GM12892 (cell line): ENCODE measurements at regions not wholly inside any gene's neighbourhood (a gene's known extent, or its start where the extent isn't known, plus 50 kb on each side); places are given as distances from the start of the nearest gene placed in this dataset.

Experiments used
- POLR2AphosphoS5 ChIP-seq: IDR thresholded peaks from 2 replicates; pipeline ENCODE4 v1.6.1; 2011; ENCODE audit warnings: low read depth, low read length, control low read depth
- TAF1 ChIP-seq: IDR thresholded peaks from 2 replicates; pipeline ENCODE4 v1.6.1; 2011; ENCODE audit warnings: low read depth, mild to moderate bottlenecking, control low read depth, low read length, borderline replicate concordance

DNA sequence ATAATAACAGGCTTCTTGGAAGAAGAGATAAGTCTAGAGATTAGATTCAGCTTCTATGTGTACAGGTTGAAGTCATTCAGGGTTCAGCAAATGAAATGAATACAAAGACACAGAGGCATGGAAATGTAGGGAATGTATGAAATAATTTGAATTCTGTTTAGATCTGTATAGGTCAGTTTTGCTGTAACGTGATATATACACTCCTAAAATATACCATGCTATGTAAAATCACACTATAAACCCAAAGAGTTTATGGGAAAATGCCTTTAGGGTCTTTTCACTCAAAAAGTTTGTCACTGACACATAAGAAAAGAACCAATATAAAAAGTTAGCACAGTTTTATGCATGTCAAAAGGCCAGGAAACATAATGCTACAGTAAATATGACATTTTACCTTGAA lies 854.0 kb downstream of the LRFN5 start:
- no peak for TF ChIP-seq POLR2AphosphoS5
- TF ChIP-seq TAF1: no peak
